ENCODE measurements at regions not wholly inside any gene's neighbourhood (a gene's known extent, or its start where the extent isn't known, plus 50 kb on each side); places are given as distances from the start of the nearest gene placed in this dataset.

DNA sequence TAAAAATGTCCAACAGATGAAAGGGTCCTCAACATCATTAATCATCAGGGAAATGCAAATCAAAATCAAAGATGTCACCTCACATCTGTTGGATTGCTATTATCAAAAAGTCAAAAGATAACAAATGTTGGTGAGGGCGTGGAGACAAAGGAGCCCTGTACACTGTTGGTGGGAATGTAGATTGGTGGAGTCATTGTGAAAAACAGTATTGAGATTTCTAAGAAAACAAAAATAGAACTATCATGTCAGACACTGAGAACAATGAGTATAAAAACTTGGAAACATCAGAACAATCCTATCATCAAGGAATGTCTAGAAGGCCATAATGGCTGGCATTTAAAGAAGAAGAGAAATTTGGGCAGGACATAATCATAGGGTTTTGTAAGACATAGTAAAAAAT, 209.2 kb upstream of the PTGFR start:
- DNase-seq, result no peak
- no peaks in the 10 kb centered on the region for H3K36me3 Mint-ChIP-seq
- Histone ChIP-seq H2AFZ (ENCODE audit: insufficient read depth, low read depth, low read length, poor library complexity, severe bottlenecking) (no peak overlapping the region), H3K36me3 (replicated peaks in 1 of 2; ENCODE audit: control insufficient read depth in 1 of 2, insufficient read depth in 2 of 2, low read length in 2 of 2) (no peaks in the 10 kb centered on the region), H3K27ac (ENCODE audit: low read depth in 1 of 2, low read length in 2 of 2) (no peak overlapping the region), H3K4me2 (replicated peaks; ENCODE audit: extremely low read depth, low read length, poor library complexity, severe bottlenecking) (no peak overlapping the region), H3K27me3 (ENCODE audit: control insufficient read depth in 2 of 2, insufficient read depth in 2 of 2, low read length in 2 of 2) (no peaks in the 10 kb centered on the region), H4K20me1 (ENCODE audit: insufficient read depth, low read length) (no peaks in the 10 kb centered on the region), H3K79me2 (ENCODE audit: insufficient read depth, low read length) (no peaks in the 10 kb centered on the region), H3K4me3 (replicated peaks in 1 of 3; ENCODE audit: low read depth in 2 of 3, low read length in 3 of 3) (no peak overlapping the region), H3K9me3 (replicated peaks in 1 of 2; ENCODE audit: control insufficient read depth in 1 of 2, insufficient read depth in 1 of 2, low read length in 2 of 2) (no peaks in the 10 kb centered on the region), H3K9ac (ENCODE audit: insufficient read depth, low read length, poor library complexity, severe bottlenecking) (no peak overlapping the region), H3K4me1 (ENCODE audit: control insufficient read depth in 1 of 2, insufficient read depth in 2 of 2, low read length in 2 of 2) (no peaks in the 10 kb centered on the region)
- H3K4me1 Mint-ChIP-seq, result peaks cover 1% of the 10 kb centered on the region
- WGBS (ENCODE audit: insufficient coverage), result no CpG with 5 or more reads among the region's 1 CpG
- H3K4me3 Mint-ChIP-seq, result no peak overlapping the region
- H3K9me3 Mint-ChIP-seq, result peaks cover 0 to 6% (median 2%) of the 10 kb centered on the region in 7 donors
- TF ChIP-seq, protein P1, sequence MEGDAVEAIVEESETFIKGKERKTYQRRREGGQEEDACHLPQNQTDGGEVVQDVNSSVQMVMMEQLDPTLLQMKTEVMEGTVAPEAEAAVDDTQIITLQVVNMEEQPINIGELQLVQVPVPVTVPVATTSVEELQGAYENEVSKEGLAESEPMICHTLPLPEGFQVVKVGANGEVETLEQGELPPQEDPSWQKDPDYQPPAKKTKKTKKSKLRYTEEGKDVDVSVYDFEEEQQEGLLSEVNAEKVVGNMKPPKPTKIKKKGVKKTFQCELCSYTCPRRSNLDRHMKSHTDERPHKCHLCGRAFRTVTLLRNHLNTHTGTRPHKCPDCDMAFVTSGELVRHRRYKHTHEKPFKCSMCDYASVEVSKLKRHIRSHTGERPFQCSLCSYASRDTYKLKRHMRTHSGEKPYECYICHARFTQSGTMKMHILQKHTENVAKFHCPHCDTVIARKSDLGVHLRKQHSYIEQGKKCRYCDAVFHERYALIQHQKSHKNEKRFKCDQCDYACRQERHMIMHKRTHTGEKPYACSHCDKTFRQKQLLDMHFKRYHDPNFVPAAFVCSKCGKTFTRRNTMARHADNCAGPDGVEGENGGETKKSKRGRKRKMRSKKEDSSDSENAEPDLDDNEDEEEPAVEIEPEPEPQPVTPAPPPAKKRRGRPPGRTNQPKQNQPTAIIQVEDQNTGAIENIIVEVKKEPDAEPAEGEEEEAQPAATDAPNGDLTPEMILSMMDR (IDR thresholded peaks at IDR 0.05), result no peak
- H3K27ac Mint-ChIP-seq, result no peak overlapping the region
- intact Hi-C loops (cut with micrococcal nuclease), result no loop called here
- no peaks in the 10 kb centered on the region for H3K27me3 Mint-ChIP-seq (ENCODE audit: low read depth in 3 of 3)

DNA sequence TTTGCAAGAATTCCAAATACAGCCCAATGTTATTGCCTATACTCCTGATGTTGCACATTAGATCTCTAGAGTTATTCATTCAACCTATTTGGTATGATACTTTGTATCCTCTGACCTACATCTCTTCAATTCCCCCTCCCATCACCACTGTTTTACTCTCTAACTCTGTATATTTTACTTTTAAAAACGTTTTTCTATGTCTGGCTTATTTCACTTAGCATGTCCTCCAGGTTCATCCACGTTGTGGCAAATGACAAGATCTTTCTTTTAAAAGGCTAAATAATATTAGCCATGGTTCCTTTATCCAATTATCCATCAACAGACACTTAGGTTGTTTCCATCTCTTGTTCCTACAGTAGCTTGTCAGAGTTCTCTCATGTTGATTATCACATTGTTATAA, 207.1 kb upstream of the PTGFR start:
- intact Hi-C loops (cut with micrococcal nuclease), result no loop called here
- Histone ChIP-seq H3K27me3 (ENCODE audit: control insufficient read depth in 2 of 2, insufficient read depth in 2 of 2, low read length in 2 of 2) (no peaks in the 10 kb centered on the region), H3K9ac (ENCODE audit: insufficient read depth, low read length, poor library complexity, severe bottlenecking) (no peak overlapping the region), H3K36me3 (replicated peaks in 1 of 2; ENCODE audit: control insufficient read depth in 1 of 2, insufficient read depth in 2 of 2, low read length in 2 of 2) (no peaks in the 10 kb centered on the region), H3K79me2 (ENCODE audit: insufficient read depth, low read length) (no peaks in the 10 kb centered on the region), H3K27ac (ENCODE audit: low read depth in 1 of 2, low read length in 2 of 2) (no peak overlapping the region), H3K4me3 (replicated peaks in 1 of 3; ENCODE audit: low read depth in 2 of 3, low read length in 3 of 3) (no peak overlapping the region), H3K4me2 (replicated peaks; ENCODE audit: extremely low read depth, low read length, poor library complexity, severe bottlenecking) (no peak overlapping the region), H2AFZ (ENCODE audit: insufficient read depth, low read depth, low read length, poor library complexity, severe bottlenecking) (no peak overlapping the region), H3K4me1 (ENCODE audit: control insufficient read depth in 1 of 2, insufficient read depth in 2 of 2, low read length in 2 of 2) (no peaks in the 10 kb centered on the region), H4K20me1 (ENCODE audit: insufficient read depth, low read length) (no peaks in the 10 kb centered on the region), H3K9me3 (replicated peaks in 1 of 2; ENCODE audit: control insufficient read depth in 1 of 2, insufficient read depth in 1 of 2, low read length in 2 of 2) (no peaks in the 10 kb centered on the region)
- no peak for DNase-seq
- no peak overlapping the region for H3K27ac Mint-ChIP-seq
- H3K4me3 Mint-ChIP-seq, result no peak overlapping the region
- no peaks in the 10 kb centered on the region for H3K4me1 Mint-ChIP-seq
- peaks cover 0 to 6% (median 3%) of the 10 kb centered on the region in 7 donors for H3K9me3 Mint-ChIP-seq
- TF ChIP-seq, protein P1 (IDR thresholded peaks at IDR 0.05), result no peak
- no peaks in the 10 kb centered on the region for H3K27me3 Mint-ChIP-seq (ENCODE audit: low read depth in 3 of 3)
- no peaks in the 10 kb centered on the region for H3K36me3 Mint-ChIP-seq
- no CpG with 5 or more reads among the region's 2 CpGs for WGBS (ENCODE audit: insufficient coverage)

Data from CD14-positive monocyte (primary cell).